ENCODE measurements at regions not wholly inside any gene's neighbourhood (a gene's known extent, or its start where the extent isn't known, plus 50 kb on each side); places are given as distances from the start of the nearest gene placed in this dataset.

DNA sequence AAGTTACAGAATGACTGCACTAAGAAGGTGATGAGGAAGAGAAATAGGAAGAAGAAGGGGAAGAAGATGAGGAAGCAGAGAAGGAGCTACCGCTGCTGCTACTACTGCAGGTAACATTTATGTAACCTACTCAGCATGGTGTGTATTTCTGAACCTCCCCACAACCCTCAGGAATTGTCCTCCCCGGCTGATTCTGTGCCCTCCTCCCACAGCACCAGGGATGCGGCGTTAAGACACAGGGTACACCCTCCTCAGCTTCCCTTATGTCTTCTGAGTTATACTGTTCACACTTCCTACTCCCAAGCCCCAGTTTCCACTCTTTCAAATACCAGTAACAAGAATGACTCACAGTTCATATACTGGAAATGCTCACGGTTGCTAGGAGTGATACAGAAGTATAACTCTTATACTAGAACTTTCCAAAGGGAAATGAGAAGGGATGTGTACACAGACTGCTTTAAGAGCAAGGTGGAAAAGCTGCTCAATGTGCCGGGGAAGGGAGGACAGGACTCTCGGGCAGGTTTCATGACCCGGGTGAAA is 224.5 kb upstream of the PSMD7 start:
- in situ Hi-C loops (cut with MboI; ENCODE audit: low pct_ligation_motif_present in 1 of 4, low pct_unique_long_range_greater_than_20kb in 1 of 4, low sequenced_read_pairs in 3 of 4), result loop anchor here in 1 of 4 donors (25.0 kb wide), 1 partner anchor 165 kb away; no protein-coding TSS in a partner anchor

DNA sequence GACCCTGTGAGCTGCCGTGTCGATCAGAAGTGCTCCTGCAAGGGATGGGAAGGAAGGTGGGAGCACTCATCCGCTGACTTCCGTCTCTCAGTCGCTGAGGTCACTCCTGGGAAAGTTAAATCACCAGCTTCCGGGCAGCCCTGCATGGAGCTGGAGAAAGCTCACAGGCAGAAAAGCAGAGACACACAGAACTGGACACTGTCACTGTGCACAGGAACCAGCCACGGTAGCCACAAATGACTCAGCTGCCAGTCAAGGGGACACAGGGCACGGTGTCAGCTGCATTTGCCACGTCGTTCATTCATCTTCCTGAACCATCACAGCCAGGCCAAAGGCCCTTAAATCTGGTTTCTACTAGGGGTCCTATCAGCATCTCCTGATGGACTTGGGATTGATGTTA is 226.4 kb upstream of the PSMD7 start:
- H3K4me3 ChIP-seq, result no peak overlapping the region
- DNase-seq, result no peak
- H3K27me3 ChIP-seq, result no peaks in the 10 kb centered on the region
- TF ChIP-seq EP300 (IDR thresholded peaks at IDR 0.05; ENCODE audit: low read depth) (no peak), POLR2AphosphoS5 (IDR thresholded peaks at IDR 0.05) (no peak), POLR2A (IDR thresholded peaks at IDR 0.05) (no peak)
- TF ChIP-seq, protein P1, sequence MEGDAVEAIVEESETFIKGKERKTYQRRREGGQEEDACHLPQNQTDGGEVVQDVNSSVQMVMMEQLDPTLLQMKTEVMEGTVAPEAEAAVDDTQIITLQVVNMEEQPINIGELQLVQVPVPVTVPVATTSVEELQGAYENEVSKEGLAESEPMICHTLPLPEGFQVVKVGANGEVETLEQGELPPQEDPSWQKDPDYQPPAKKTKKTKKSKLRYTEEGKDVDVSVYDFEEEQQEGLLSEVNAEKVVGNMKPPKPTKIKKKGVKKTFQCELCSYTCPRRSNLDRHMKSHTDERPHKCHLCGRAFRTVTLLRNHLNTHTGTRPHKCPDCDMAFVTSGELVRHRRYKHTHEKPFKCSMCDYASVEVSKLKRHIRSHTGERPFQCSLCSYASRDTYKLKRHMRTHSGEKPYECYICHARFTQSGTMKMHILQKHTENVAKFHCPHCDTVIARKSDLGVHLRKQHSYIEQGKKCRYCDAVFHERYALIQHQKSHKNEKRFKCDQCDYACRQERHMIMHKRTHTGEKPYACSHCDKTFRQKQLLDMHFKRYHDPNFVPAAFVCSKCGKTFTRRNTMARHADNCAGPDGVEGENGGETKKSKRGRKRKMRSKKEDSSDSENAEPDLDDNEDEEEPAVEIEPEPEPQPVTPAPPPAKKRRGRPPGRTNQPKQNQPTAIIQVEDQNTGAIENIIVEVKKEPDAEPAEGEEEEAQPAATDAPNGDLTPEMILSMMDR (IDR thresholded peaks at IDR 0.05), result no peak
- no peaks in the 10 kb centered on the region for H3K36me3 ChIP-seq
- 75% methylated on average over 10 of the region's 10 CpGs; no CpG with 5 or more reads in 1 of the 2 donors for WGBS, 2 donors (ENCODE audit: low coverage in 1 of 2)
- H3K27ac ChIP-seq, result no peak overlapping the region
- intact Hi-C loops (cut with DNase I; ENCODE audit: low total_unique reads) (no loop called here), in situ Hi-C loops (cut with MboI; ENCODE audit: low pct_ligation_motif_present in 1 of 4, low pct_unique_long_range_greater_than_20kb in 1 of 4, low sequenced_read_pairs in 3 of 4) (loop anchor here in 1 of 4 donors (25.0 kb wide), 1 partner anchor 167 kb away; no protein-coding TSS in a partner anchor)
- no peaks in the 10 kb centered on the region for H3K4me1 ChIP-seq
- no peaks in the 10 kb centered on the region for H3K9me3 ChIP-seq

More for the DNA sequence above, 224.5 kb upstream of the PSMD7 start:
- H3K4me3 ChIP-seq, result no peak overlapping the region
- H3K4me1 ChIP-seq, result no peaks in the 10 kb centered on the region
- no peak for TF ChIP-seq POLR2A (IDR thresholded peaks at IDR 0.05)
- TF ChIP-seq EP300 (IDR thresholded peaks at IDR 0.05; ENCODE audit: low read depth), result no peak
- TF ChIP-seq POLR2AphosphoS5 (IDR thresholded peaks at IDR 0.05), result no peak
- TF ChIP-seq, protein P1 (IDR thresholded peaks at IDR 0.05), result no peak
- H3K36me3 ChIP-seq, result no peaks in the 10 kb centered on the region
- no peak for DNase-seq
- intact Hi-C loops (cut with DNase I; ENCODE audit: low total_unique reads), result no loop called here
- H3K9me3 ChIP-seq, result no peaks in the 10 kb centered on the region
- no peaks in the 10 kb centered on the region for H3K27me3 ChIP-seq
- no peak overlapping the region for H3K27ac ChIP-seq
- 77 to 85% methylated on average over 5 to 8 of the region's 8 CpGs for WGBS, 2 donors (ENCODE audit: low coverage in 1 of 2)

DNA sequence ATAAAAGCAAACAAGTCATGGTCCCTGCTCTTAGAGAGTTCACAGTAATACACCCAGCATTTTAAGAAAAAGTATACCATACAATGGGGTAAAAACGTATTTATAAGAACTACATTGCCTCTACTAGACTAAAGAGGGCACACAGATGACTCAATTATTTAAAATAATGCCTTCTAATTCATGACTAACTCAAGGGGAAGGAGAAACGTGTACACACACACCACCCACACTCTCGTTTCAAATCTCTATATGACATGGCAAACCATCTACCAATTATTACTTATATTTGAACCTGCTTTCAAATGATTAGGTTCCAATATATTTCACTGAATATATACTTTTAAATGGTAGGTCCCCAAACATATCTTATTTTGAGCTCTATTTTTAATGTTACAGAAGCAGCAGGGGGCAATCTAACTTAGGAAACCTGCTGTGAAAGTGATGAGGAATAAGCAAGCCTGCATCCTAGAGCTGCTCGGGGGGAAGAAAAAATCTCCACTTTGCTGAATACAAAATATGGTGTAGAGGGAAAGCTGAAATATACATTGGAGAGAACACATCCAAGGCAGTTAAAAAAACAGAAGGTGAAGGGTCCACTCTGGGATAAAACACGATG is 232.4 kb upstream of the PSMD7 start:
- in situ Hi-C loops (cut with MboI; ENCODE audit: low pct_ligation_motif_present in 1 of 4, low pct_unique_long_range_greater_than_20kb in 1 of 4, low sequenced_read_pairs in 3 of 4), result loop anchor here in 1 of 4 donors (25.0 kb wide), 1 partner anchor 173 kb away; no protein-coding TSS in a partner anchor
- TF ChIP-seq POLR2A (IDR thresholded peaks at IDR 0.05) (no peak), EP300 (IDR thresholded peaks at IDR 0.05; ENCODE audit: low read depth) (no peak), POLR2AphosphoS5 (IDR thresholded peaks at IDR 0.05) (no peak)
- TF ChIP-seq, protein P1 (IDR thresholded peaks at IDR 0.05), result no peak
- intact Hi-C loops (cut with DNase I; ENCODE audit: low total_unique reads), result no loop called here
- no peak overlapping the region for H3K27ac ChIP-seq
- no peak overlapping the region for H3K4me3 ChIP-seq
- H3K4me1 ChIP-seq, result no peaks in the 10 kb centered on the region
- no peak for DNase-seq
- H3K27me3 ChIP-seq, result no peaks in the 10 kb centered on the region
- no peaks in the 10 kb centered on the region for H3K9me3 ChIP-seq
- H3K36me3 ChIP-seq, result no peaks in the 10 kb centered on the region
- 43 to 50% methylated on average over 5 of the region's 5 CpGs for WGBS, 2 donors (ENCODE audit: low coverage in 1 of 2)

GRCh38 chr16:74053826-74054225 is 242.8 kb upstream of the PSMD7 start:
- intact Hi-C loops (cut with DNase I; ENCODE audit: low total_unique reads), result no loop called here
- DNase-seq, result no peak

More at GRCh38 chr16:74053826-74054225, 242.8 kb upstream of the PSMD7 start:
- Histone ChIP-seq H3K27ac (no peak overlapping the region), H3K36me3 (no peaks in the 10 kb centered on the region), H3K27me3 (no peaks in the 10 kb centered on the region), H3K4me3 (no peak overlapping the region), H3K9me3 (no peaks in the 10 kb centered on the region), H3K4me1 (no peaks in the 10 kb centered on the region)
- 63 to 66% methylated on average over 3 to 4 of the region's 4 CpGs for WGBS, 2 donors (ENCODE audit: low coverage in 1 of 2)
- TF ChIP-seq POLR2A (IDR thresholded peaks at IDR 0.05) (no peak), POLR2AphosphoS5 (IDR thresholded peaks at IDR 0.05) (no peak), EP300 (IDR thresholded peaks at IDR 0.05; ENCODE audit: low read depth) (no peak)
- TF ChIP-seq, protein P1 (IDR thresholded peaks at IDR 0.05), result no peak
- in situ Hi-C loops (cut with MboI; ENCODE audit: low pct_ligation_motif_present in 1 of 4, low pct_unique_long_range_greater_than_20kb in 1 of 4, low sequenced_read_pairs in 3 of 4), result loop anchor here in 1 of 4 donors (25.0 kb wide), 1 partner anchor 183 kb away; no protein-coding TSS in a partner anchor
